Lower leg skin (tissue), 4 donors: ENCODE measurements at regions not wholly inside any gene's neighbourhood (a gene's known extent, or its start where the extent isn't known, plus 50 kb on each side); places are given as distances from the start of the nearest gene placed in this dataset.
"Not testable (repeated sequence)": the region's sequence is repeated elsewhere in the genome, so short reads cannot be mapped to it uniquely, and the experiment has no call there.

Experiments
- DNase-seq, 2 donors: peaks; one replicate each; pipeline ENCODE4 v3.0.0-alpha.2; 2019; ENCODE audit warnings: low spot score in 2 of 2
- H3K4me3 ChIP-seq: fragments of 200-600 bp; sonication (generic); 2 replicates; pipeline ENCODE4 v1.5.1; 2017; ENCODE audit warnings: mild to moderate bottlenecking, low read depth; ENCODE audit not compliant: poor library complexity, severe bottlenecking
- POLR2A ChIP-seq, 2 donors: fragments of 450-650 bp; IDR thresholded peaks; one replicate each; pipeline ENCODE4 v1.6.1; 2016 to 2017; ENCODE audit warnings: antibody characterized with exemption in 2 of 2, mild to moderate bottlenecking in 1 of 2, moderate library complexity in 1 of 2
- WGBS, 2 donors: methylation state at CpG; one replicate each; pipeline ENCODE4 v1.1.5; 2018; 5-methylcytosine and 5-hydroxymethylcytosine counted together
- intact Hi-C: fragments of 100-400 bp; cut with DNase I; formaldehyde crosslinking; loops from one replicate; pipeline ENCODE4 v1.15.0; 2023; ENCODE audit warnings: low total_unique reads
- TF ChIP-seq, protein P1 (sequence below), 3 donors: fragments of 450-650 bp; IDR thresholded peaks; one replicate each; pipeline ENCODE4 v1.5.1; 2016; ENCODE audit warnings: antibody characterized with exemption in 3 of 3, mild to moderate bottlenecking in 3 of 3, moderate library complexity in 2 of 3

DNA sequence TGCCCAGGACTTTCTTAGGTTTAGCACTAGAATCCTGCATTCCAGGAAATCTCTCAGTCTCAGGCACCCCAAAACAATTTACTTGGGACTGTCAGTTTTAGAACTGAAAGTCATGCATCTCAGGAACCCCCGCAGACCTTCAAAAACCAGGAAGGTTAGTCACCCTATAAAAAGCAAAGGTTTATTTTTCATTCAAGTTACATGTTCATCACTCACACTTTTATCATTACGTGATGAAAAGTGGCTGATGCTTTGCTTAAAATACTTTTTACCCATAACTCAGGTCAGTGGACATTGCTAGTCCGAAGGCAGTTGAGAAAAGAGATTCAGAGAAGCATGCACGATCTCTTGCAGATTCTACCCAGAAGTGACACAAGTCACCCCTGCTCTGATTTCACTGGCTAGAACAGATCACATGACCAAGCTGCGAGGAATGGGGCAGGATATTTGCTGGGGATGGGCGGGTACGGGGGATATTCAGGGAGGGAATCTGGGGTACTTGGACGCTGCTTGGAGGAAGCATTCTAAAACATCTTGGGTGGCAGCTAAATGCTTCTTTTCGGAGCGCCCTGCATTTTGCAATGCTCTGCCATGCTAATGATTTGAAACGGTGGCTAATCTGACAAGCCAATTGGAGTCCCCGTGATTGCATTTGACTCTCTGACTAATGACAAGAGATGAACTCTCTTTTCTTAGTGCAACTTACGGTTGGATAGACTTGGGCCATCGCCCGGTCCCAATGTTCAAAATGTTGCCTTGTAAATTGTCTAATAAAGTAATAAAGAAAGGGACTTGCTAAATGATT is 110.2 kb downstream of the MIAT start:
- intact Hi-C loops = no loop called here
- TF ChIP-seq, protein P1, sequence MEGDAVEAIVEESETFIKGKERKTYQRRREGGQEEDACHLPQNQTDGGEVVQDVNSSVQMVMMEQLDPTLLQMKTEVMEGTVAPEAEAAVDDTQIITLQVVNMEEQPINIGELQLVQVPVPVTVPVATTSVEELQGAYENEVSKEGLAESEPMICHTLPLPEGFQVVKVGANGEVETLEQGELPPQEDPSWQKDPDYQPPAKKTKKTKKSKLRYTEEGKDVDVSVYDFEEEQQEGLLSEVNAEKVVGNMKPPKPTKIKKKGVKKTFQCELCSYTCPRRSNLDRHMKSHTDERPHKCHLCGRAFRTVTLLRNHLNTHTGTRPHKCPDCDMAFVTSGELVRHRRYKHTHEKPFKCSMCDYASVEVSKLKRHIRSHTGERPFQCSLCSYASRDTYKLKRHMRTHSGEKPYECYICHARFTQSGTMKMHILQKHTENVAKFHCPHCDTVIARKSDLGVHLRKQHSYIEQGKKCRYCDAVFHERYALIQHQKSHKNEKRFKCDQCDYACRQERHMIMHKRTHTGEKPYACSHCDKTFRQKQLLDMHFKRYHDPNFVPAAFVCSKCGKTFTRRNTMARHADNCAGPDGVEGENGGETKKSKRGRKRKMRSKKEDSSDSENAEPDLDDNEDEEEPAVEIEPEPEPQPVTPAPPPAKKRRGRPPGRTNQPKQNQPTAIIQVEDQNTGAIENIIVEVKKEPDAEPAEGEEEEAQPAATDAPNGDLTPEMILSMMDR (IDR thresholded peaks at IDR 0.05) = no peak
- TF ChIP-seq POLR2A (IDR thresholded peaks at IDR 0.05) = no peak
- H3K4me3 ChIP-seq = no peak overlapping the region
- WGBS, 2 donors = 75 to 82% methylated on average over 15 of the region's 15 CpGs
- no peak for DNase-seq

DNA sequence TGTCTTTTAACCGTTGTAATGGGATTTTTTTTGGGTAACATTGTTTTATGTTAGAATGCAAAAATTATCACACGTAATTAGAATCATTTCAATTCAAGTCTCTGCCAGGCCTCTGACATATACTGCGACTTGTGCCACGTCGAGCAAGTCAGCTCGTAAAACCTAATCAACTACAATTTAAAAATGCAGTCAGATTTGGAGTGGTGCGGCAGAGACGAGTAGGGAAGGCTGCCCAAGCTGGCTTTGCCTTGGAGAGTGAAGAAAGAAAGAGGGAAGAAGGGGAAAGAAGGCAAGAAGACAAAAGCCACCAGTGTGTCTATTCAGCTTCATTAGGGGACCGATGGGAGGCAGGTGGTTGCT is 110.7 kb downstream of the MIAT start:
- WGBS, 2 donors = 73 to 77% methylated on average over 9 of the region's 9 CpGs
- TF ChIP-seq POLR2A (IDR thresholded peaks at IDR 0.05) = no peak
- TF ChIP-seq, protein P1 (IDR thresholded peaks at IDR 0.05) = no peak
- intact Hi-C loops = no loop called here
- DNase-seq = no peak
- H3K4me3 ChIP-seq = no peak overlapping the region

DNA sequence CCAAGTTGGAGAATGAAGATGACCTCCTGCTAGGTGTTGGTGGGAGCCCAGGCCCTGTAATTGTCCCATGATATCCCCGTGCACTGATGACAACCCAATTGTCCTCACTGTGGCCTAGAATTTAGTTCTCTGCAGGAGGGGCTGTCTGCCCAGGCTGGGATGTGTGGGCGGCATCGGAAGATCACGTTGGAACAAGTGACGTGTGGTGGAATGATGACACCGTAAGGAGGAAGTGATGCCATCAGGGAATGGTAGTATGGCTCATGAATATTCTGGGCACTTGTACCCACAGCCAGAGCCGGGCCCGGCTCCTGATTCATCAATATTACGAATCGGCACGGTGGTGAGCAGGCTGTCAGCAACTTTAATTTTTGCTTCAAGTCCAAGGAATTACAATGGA is 111.6 kb downstream of the MIAT start:
- H3K4me3 ChIP-seq = no peak overlapping the region
- WGBS, 2 donors = 77 to 78% methylated on average over 11 of the region's 11 CpGs
- intact Hi-C loops = no loop called here
- no peak for DNase-seq
- TF ChIP-seq, protein P1 (IDR thresholded peaks at IDR 0.05) = no peak
- no peak for TF ChIP-seq POLR2A (IDR thresholded peaks at IDR 0.05)

DNA sequence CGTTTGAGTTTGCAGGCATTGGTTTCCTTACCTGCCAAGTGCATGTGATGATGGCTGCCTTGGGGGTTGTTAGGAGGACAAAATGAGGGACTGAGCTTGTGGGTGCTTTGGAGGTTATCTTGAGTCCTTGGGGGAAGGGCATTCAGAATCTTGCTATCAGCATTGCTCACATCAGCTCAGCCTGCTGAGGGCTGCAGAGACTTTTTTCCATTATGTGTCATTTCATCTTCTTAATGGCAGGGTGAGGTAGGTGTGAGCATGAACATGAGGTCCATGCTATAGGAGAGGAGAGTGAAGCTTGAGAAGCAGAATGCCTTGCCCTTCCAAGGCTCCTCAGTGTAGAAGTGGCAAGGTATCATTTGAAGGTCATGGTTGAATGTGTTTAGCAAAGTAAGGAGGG is 112.3 kb downstream of the MIAT start:
- WGBS, 2 donors = 81 to 100% methylated on average over 1 of the region's 1 CpG
- intact Hi-C loops = no loop called here
- TF ChIP-seq, protein P1 (IDR thresholded peaks at IDR 0.05) = no peak
- TF ChIP-seq POLR2A (IDR thresholded peaks at IDR 0.05) = no peak
- no peak for DNase-seq
- H3K4me3 ChIP-seq = no peak overlapping the region

DNA sequence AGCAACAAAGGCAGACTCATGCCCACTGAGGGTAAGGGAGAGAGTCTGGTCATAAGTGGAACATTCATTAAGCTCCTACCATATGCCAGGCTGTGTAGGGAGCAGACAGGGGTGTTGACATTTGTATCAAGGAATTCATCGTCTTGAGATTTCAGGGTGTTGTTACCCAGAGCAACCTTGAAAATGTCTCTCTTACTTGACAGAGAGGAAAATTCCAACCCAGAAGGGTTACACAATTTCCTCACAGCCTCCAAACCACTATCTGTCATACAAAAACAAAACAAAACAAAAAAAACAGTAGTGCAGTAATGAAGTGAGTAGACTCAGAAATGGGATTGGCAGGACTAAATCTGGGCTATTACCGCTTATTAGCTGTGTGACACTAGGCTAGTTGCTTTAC is 113.2 kb downstream of the MIAT start:
- no peak for DNase-seq
- intact Hi-C loops = no loop called here
- 79 to 91% methylated on average over 2 of the region's 2 CpGs for WGBS, 2 donors
- H3K4me3 ChIP-seq = no peak overlapping the region
- TF ChIP-seq POLR2A (IDR thresholded peaks at IDR 0.05) = no peak
- TF ChIP-seq, protein P1 (IDR thresholded peaks at IDR 0.05) = no peak

DNA sequence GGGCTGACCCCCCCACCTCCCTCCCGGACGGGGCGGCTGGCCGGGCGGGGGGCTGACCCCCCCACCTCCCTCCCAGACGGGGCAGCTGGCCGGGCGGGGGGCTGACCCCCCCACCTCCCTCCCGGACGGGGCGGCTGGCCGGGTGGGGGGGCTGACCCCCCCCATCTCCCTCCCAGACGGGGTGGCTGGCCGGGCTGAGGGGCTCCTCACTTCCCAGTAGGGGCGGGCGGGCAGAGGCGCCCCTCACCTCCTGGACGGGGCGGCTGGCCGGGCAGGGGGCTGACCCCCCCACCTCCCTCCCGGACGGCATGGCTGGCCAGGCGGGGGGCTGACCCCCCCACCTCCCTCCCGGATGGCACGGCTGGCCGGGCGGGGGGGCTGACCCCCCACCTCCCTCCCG is 115.7 kb downstream of the MIAT start:
- intact Hi-C loops = not testable (repeated sequence)

More for the DNA sequence above, 115.7 kb downstream of the MIAT start:
- WGBS, 2 donors = no CpG with 5 or more reads among the region's 28 CpGs
- not testable (repeated sequence) for DNase-seq, H3K4me3 ChIP-seq
